ENCODE measurements at regions not wholly inside any gene's neighbourhood (a gene's known extent, or its start where the extent isn't known, plus 50 kb on each side); places are given as distances from the start of the nearest gene placed in this dataset.
"Not testable (repeated sequence)": the region's sequence is repeated elsewhere in the genome, so short reads cannot be mapped to it uniquely, and the experiment has no call there.

GRCh38 chr9:97248252-97248651, 59.2 kb upstream of the CCDC180 start:
- not testable (repeated sequence) for DNase-seq (ENCODE audit: low read depth in 3 of 3, low spot score in 2 of 3)

GRCh38 chr9:97243606-97244005, 63.9 kb upstream of the CCDC180 start:
- DNase-seq (ENCODE audit: low read depth in 3 of 3, low spot score in 2 of 3) = no peak

DNA sequence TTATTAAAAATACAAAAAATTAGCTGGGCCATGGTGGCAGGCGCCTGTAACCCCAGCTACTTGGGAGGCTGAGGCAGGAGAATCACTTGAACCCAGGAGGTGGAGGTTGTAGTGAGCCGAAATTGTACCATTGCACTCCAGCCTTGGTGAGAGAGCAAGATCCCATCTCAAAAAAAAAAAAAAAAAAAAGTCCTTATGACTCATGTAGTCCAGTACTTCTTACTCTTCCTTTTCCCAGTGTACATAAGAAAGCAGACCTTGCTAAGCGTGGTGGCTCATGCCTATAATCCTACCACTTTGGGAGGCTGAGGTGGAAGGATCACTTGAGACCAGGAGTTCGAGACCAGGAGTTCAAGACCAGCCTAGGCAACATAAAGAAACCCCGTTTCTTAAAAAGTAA, 66.0 kb upstream of the CCDC180 start:
- DNase-seq (ENCODE audit: low read depth in 3 of 3, low spot score in 2 of 3) = not testable (repeated sequence)

DNA sequence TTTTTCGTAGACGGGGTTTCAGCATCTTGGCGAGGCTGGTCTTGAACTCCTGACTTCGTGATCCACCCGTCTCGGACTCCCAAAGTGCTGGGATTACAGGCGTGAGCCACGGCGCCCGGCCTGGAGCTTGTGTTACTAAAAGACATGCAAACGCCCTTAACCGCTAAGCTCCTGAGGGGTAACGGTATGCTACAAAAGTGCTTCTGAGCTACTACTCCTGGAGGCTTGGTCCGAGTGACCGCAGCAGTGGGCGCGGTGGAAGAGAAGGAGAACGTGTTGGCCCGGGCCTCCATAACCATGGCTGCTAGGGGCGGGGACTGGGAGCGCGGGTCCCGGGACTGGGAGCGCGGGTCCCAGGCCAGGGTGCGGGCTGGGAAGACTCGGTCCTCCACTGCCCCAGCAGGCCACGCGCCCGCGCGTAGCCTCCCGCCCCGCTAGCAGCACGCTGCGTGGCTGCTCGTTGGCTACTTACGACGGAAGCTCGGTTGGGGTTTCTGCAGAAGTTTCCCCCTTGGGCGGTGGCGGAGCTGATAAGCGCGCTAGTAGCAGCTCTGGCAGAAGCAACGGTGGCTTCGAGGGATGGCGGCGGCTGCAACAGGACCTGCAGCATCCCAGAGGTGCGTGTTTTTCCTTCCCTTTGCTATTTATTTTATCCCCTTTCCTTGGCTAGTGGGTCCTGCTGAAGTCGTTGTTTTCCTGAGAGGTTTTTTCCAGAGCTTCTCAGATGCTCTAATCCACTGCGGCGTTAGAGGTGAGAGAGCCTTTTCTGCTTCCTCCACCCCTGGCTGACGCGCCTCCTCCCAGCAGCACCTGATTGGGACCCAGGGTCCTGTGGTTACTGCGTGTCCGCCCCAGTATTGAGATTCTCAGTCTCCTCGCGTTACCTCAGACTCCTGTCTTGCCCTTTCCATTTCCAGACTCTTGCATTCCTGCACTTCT, 69.2 kb upstream of the CCDC180 start:
- peak; percentile 70 to 76 (median 74) for DNase-seq (ENCODE audit: low read depth in 3 of 3, low spot score in 2 of 3)

- DNase-seq (ENCODE audit: low read depth in 3 of 3, low spot score in 2 of 3) = peak in 1 of 3 donors; percentile 19
These were observed 70.1 kb upstream of the CCDC180 start for GRCh38 chr9:97237311-97237786.

DNA sequence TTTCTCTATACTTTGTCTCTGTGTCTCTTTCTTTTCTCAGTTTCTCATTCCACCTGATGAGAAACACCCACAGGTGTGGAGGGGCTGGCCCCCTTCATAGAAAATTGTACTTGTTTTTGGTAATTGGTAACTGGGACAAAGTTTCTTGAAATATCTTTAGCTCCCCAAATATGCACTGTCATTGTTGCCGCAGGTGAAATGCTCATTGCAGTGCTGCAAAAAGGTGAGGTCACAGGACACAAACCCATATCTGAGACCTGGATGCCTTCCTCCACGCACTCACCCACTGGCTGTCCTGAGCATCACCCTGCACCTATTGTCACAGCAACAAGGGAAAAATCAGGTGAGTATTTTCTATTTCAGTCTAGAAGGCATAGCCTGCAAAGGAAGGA, 74.5 kb upstream of the CCDC180 start:
- DNase-seq (ENCODE audit: low read depth in 3 of 3, low spot score in 2 of 3) = not testable (repeated sequence)

DNA sequence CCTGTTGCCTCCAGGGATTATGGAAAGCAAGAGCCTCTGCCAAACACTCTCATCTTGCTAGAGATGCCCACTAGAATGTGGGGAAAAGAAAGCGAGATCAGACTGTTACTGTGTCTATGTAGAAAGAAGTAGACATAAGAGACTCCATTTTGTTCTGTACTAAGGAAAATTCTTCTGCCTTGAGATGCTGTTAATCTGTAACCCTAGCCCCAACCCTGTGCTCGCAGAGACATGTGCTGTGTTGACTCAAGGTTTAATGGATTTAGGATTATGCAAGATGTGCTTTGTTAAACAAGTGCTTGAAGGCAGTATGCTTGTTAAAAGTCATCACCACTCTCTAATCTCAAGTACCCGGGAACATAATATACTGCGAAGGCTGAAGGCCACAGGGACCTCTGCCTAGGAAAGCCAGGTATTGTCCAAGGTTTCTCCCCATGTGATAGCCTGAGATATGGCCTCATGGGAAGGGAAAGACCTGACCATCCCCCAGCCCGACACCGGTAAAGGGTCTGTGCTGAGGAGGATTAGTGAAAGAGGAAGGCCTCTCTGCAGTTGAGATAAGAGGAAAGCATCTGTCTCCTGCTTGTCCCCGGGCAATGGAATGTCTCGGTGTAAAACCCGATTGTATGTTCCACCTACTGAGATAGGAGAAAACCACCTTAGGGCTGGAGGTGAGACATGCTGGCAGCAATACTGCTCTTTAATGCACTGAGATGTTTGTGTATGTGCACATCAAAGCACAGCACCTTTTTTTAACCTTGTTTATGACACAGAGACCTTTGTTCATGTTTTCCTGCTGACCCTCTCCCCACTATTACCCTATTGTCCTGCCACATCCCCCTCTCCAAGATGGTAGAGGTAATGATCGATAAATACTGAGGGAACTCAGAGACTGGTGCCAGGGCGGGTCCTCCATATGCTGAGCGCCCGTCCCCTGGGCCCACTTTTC, 75.1 kb upstream of the CCDC180 start:
- not testable (repeated sequence) for DNase-seq (ENCODE audit: low read depth in 3 of 3, low spot score in 2 of 3)

DNA sequence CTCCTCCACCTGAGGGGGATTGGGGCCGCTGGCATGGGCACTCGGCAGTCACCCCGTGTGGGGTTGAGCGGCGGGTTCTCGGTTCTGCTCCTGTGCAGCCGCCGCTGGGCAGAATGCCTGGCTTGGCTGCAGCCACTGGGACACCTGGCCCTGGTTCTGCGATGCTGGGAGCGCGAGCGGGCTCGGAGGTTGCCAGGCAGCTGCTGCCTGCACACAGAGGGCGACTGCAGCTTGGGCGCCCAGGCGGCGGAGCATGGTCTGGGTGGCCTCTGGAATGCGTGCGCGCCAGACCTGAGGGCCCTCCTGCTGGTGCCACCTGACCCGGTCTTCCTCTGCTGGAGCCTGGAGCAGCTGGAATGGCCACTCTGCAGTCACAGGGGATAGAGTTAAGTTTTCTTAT, 85.1 kb upstream of the CCDC180 start:
- DNase-seq (ENCODE audit: low read depth in 3 of 3, low spot score in 2 of 3) = not testable (repeated sequence)

- DNase-seq (ENCODE audit: low read depth in 3 of 3, low spot score in 2 of 3) = peak in 2 of 3 donors; percentile 32 to 56
These were observed 85.7 kb upstream of the CCDC180 start for GRCh38 chr9:97221478-97222355.

GRCh38 chr9:97220894-97221477, 86.5 kb upstream of the CCDC180 start:
- DNase-seq (ENCODE audit: low read depth in 3 of 3, low spot score in 2 of 3) = no peak

DNA sequence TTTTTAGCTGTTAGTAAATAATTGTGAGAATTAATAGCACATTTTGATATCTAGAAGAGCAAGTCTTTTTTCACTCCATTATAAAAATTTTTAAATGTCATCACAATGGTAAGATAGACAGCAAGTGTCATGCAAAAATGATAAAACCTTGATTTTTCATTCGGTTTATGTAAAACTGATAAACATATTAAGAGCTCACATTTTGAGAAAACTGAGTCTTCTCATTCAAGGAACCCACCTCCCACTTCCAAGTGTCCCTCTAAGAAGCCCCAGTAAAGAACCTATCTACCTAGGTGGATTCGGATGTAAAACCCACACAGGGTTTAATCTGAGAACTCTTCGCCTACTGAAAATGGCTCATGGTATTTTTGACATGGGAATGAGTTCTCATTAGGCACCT, 87.1 kb upstream of the CCDC180 start:
- DNase-seq (ENCODE audit: low read depth in 3 of 3, low spot score in 2 of 3) = not testable (repeated sequence)

DNA sequence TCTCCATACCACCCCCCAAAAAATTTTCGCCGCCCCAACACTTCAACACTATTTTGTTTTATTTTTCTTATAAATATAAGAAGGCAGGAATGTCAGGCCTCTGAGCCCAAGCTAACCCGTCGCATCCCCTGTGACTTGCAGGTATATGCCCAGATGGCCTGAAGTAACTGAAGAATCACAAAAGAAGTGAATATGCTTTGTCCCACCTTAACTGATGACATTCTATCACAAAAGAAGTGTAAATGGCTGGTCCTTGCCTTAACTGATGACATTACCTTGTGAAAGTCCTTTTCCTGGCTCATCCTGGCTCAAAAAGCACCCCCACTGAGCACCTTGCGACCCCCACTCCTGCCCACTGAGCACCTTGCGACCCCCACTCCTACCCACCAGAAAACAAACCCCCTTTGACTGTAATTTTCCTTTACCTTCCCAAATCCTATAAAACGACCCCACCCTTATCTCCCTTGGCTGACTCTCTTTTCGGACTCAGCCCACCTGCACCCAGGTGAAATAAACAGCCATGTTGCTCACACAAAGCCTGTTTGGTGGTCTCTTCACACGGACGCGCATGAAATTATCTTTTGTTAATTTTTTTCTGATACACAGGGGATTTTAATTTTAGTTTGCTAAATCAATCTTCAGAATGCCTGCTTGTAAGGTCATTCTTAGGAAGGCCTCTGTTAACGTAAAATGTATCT, 87.9 kb upstream of the CCDC180 start:
- DNase-seq (ENCODE audit: low read depth in 3 of 3, low spot score in 2 of 3) = not testable (repeated sequence)

DNA sequence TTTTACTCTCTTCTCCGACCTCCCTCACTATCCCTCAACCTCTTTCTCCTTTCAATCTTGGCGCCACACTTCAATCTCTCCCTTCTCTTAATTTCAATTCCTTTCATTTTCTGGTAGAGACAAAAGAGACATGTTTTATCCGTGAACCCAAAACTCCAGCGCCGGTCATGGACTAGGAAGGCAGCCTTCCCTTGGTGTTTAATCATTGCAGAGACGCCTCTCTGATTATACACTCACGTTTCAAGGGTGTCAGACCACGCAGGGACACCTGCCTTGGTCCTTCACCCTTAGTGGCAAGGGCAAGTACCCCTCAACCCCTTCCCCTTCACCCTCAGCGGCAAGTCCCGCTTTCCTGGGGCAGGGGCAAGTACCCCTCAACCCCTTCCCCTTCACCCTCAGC, 92.3 kb upstream of the CCDC180 start:
- not testable (repeated sequence) for DNase-seq (ENCODE audit: low read depth in 3 of 3, low spot score in 2 of 3)

DNA sequence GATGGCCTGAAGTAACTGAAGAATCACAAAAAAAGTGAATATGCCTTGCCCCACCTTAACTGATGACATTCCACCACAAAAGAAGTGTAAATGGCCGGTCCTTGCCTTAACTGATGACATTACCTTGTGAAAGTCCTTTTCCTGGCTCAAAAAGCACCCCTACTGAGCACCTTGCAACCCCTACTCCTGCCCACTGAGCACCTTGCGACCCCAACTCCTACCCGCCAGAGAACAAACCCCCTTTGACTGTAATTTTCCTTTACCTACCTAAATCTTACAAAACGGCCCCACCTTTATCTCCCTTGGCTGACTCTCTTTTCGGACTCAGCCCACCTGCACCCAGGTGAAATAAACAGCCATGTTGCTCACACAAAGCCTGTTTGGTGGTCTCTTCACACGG, 92.9 kb upstream of the CCDC180 start:
- DNase-seq (ENCODE audit: low read depth in 3 of 3, low spot score in 2 of 3) = not testable (repeated sequence)

DNA sequence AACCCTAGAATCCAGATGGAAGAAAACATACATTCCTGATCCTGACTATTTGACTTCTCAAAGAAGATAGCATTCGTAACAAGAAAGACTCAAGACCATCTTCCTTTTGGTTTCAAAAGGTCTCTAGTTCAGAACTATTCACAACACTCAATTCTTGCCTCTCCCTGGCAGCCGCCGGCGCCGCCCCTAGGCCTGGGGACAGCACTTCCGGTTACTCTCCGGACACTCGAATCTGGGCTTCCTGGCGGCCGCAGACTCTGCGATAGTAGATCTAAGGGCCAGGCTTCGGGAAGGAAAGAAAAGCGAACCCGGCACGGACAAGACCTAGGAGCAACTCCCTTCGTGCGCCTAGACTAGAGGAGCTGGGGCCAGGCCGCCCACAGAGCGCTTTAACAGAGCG, 107.8 kb upstream of the CCDC180 start:
- DNase-seq (ENCODE audit: low read depth in 3 of 3, low spot score in 2 of 3) = not testable (repeated sequence)

GRCh38 chr9:97193767-97194166, 113.7 kb upstream of the CCDC180 start:
- not testable (repeated sequence) for DNase-seq (ENCODE audit: low read depth in 3 of 3, low spot score in 2 of 3)

GRCh38 chr9:97188545-97188944, 118.9 kb upstream of the CCDC180 start:
- DNase-seq (ENCODE audit: low read depth in 3 of 3, low spot score in 2 of 3) = no peak

GRCh38 chr9:97187706-97188105, 119.8 kb upstream of the CCDC180 start:
- DNase-seq (ENCODE audit: low read depth in 3 of 3, low spot score in 2 of 3) = not testable (repeated sequence)

- no peak for DNase-seq (ENCODE audit: low read depth in 3 of 3, low spot score in 2 of 3)
These were observed 121.0 kb upstream of the CCDC180 start for GRCh38 chr9:97186493-97186892.

All from right renal cortex interstitium (tissue), 3 donors.